Pancreas (tissue), 10 donors: ENCODE measurements at regions not wholly inside any gene's neighbourhood (a gene's known extent, or its start where the extent isn't known, plus 50 kb on each side); places are given as distances from the start of the nearest gene placed in this dataset.

Experiments used
- ATAC-seq, 4 donors: fragments of 200-7000 bp; cut with Tn5 transposase; one replicate each; pipeline versions ENCODE4 v1.8.0 to v1.9.1; 2020; ENCODE audit warnings: mild to moderate bottlenecking in 4 of 4, moderate library complexity in 4 of 4
- DNase-seq, 6 donors: peaks; one replicate each; pipeline ENCODE4 v3.0.0-alpha.2; 2020
- FAIRE-seq: peaks from 2 replicates; lab custom pipeline; 2012; peaks lifted over from hg19 to GRCh38; lab: Jason Lieb, UNC
- H3K27ac ChIP-seq, 4 donors: fragments of 200-600 bp; sonication (generic); 1 replicate in 3 of 4; 2 replicates in 1 of 4; pipeline versions ENCODE4 v1.5.0 to v1.8.0; 2020
- H3K27me3 ChIP-seq, 4 donors: fragments of 200-600 bp; one replicate each; pipeline ENCODE4 v1.8.0; 2021
- H3K36me3 ChIP-seq, 3 donors: fragments of 200-600 bp; sonication (generic) in 1 of 3; one replicate each; pipeline versions ENCODE4 v1.5.0 to v1.8.0; 2020 to 2021
- H3K4me1 ChIP-seq, 3 donors: fragments of 200-600 bp; one replicate each; pipeline ENCODE4 v1.8.0; 2021
- H3K4me3 ChIP-seq, 4 donors: fragments of 200-600 bp; sonication (generic) in 2 of 4; one replicate each; pipeline versions ENCODE4 v1.5.0 to v1.8.0; 2020 to 2021
- H3K9me3 ChIP-seq, 4 donors: fragments of 200-600 bp; one replicate each; pipeline ENCODE4 v1.8.0; 2021
- CTCF ChIP-seq, 4 donors: fragments of 200-600 bp; sonication (generic) in 3 of 4; IDR thresholded peaks; one replicate each; pipeline versions ENCODE4 v1.5.0 to v1.8.0; 2021; ENCODE audit warnings: antibody characterized with exemption in 4 of 4
- WGBS, 2 donors: extraction: QIAGEN DNeasy Blood & Tissue Kit; methylation state at CpG; one replicate each; pipeline ENCODE4 v1.1.7; 2013; 5-methylcytosine and 5-hydroxymethylcytosine counted together
- intact Hi-C, 3 donors: fragments of 100-400 bp; cut with DNase I; formaldehyde crosslinking; loops; one replicate each; pipeline versions ENCODE4 v1.11.1 to v1.14.2; 2022
- donor health status: healthy with polysubstance abuse.
- donor health status: DM: no; HTN: no; CAD: no; lungs with moderate emphysema.
- donor health status: DM: no; HTN: no; CAD: no.
- donor health status: control.
- donor health status: control.
- donor health status: Bipolar disorder and iron deficiency.
- donor health status: DM: yes; HTN: yes; CAD: no.
- donor health status: DM: no; HTN: no; CAD: no.
- donor health status: DM: no; HTN: no; CAD: no.
- donor health status: DM: yes; HTN: yes; CAD: no.

GRCh38 chr15:87689716-87690115 is 566.8 kb downstream of the NTRK3 start:
- H3K9me3 ChIP-seq, result no peaks in the 10 kb centered on the region
- 59 to 63% methylated on average over 1 of the region's 1 CpG for WGBS, 2 donors
- no peak for TF ChIP-seq CTCF (IDR thresholded peaks at IDR 0.05)
- intact Hi-C loops, result no loop called here
- no peak overlapping the region for H3K4me3 ChIP-seq
- no peaks in the 10 kb centered on the region for H3K27me3 ChIP-seq
- DNase-seq, result no peak
- no peaks in the 10 kb centered on the region for H3K36me3 ChIP-seq
- no peak for FAIRE-seq
- H3K4me1 ChIP-seq, result no peaks in the 10 kb centered on the region
- H3K27ac ChIP-seq, result no peak overlapping the region
- no peak for ATAC-seq

GRCh38 chr15:87687523-87687870 is 569.0 kb downstream of the NTRK3 start:
- ATAC-seq (no peak), FAIRE-seq (no peak), DNase-seq (no peak)
- Histone ChIP-seq H3K4me1 (no peaks in the 10 kb centered on the region), H3K9me3 (no peaks in the 10 kb centered on the region), H3K36me3 (no peaks in the 10 kb centered on the region), H3K27me3 (peaks cover 0 to 3% (median 0%) of the 10 kb centered on the region in 4 donors), H3K27ac (no peak overlapping the region), H3K4me3 (no peak overlapping the region)
- intact Hi-C loops, result no loop called here
- TF ChIP-seq CTCF (IDR thresholded peaks at IDR 0.05), result no peak
- 67 to 85% methylated on average over 7 of the region's 7 CpGs for WGBS, 2 donors

- no peaks in the 10 kb centered on the region for H3K4me1 ChIP-seq
- no peak overlapping the region for H3K27ac ChIP-seq
- H3K36me3 ChIP-seq, result no peaks in the 10 kb centered on the region
- no peak for ATAC-seq
- DNase-seq, result no peak
- H3K27me3 ChIP-seq, result peaks cover 0 to 3% (median 0%) of the 10 kb centered on the region in 4 donors
- intact Hi-C loops, result no loop called here
- FAIRE-seq, result no peak
- H3K4me3 ChIP-seq, result no peak overlapping the region
- 61 to 74% methylated on average over 4 of the region's 4 CpGs for WGBS, 2 donors
- no peaks in the 10 kb centered on the region for H3K9me3 ChIP-seq
- no peak for TF ChIP-seq CTCF (IDR thresholded peaks at IDR 0.05)
Observed at GRCh38 chr15:87686841-87687522, 569.6 kb downstream of the NTRK3 start.

- intact Hi-C loops, result no loop called here
- no peak for ATAC-seq
- Histone ChIP-seq H3K4me1 (no peaks in the 10 kb centered on the region), H3K4me3 (no peak overlapping the region), H3K36me3 (no peaks in the 10 kb centered on the region), H3K27ac (no peak overlapping the region), H3K27me3 (peaks cover 0 to 3% (median 0%) of the 10 kb centered on the region in 4 donors), H3K9me3 (no peaks in the 10 kb centered on the region)
- TF ChIP-seq CTCF (IDR thresholded peaks at IDR 0.05), result no peak
- FAIRE-seq, result no peak
- WGBS, 2 donors, result 33 to 50% methylated on average over 5 of the region's 5 CpGs
- DNase-seq, result no peak
Observed at GRCh38 chr15:87686339-87686738, 570.2 kb downstream of the NTRK3 start.

- H3K36me3 ChIP-seq, result no peaks in the 10 kb centered on the region
- H3K27ac ChIP-seq, result no peak overlapping the region
- WGBS, 2 donors, result 26 to 52% methylated on average over 1 of the region's 1 CpG
- FAIRE-seq (no peak), DNase-seq (no peak), ATAC-seq (no peak)
- H3K4me3 ChIP-seq, result no peak overlapping the region
- H3K4me1 ChIP-seq, result no peaks in the 10 kb centered on the region
- peaks cover 0 to 3% (median 0%) of the 10 kb centered on the region in 4 donors for H3K27me3 ChIP-seq
- intact Hi-C loops, result no loop called here
- no peak for TF ChIP-seq CTCF (IDR thresholded peaks at IDR 0.05)
- H3K9me3 ChIP-seq, result no peaks in the 10 kb centered on the region
Observed at GRCh38 chr15:87682527-87682926, 574.0 kb downstream of the NTRK3 start.
